H9 (cell line): ENCODE measurements at regions not wholly inside any gene's neighbourhood (a gene's known extent, or its start where the extent isn't known, plus 50 kb on each side); places are given as distances from the start of the nearest gene placed in this dataset.

Experiments used
- DNase-seq: peaks from one replicate; pipeline ENCODE4 v3.0.0-alpha.2; 2017
- H2AFZ ChIP-seq: one replicate; pipeline ENCODE4 v1.6.1; 2013; ENCODE audit warnings: mild to moderate bottlenecking, low read length, control low read depth, moderate library complexity
- H2AK5ac ChIP-seq: 2 replicates; pipeline ENCODE4 v1.6.1; 2013; ENCODE audit warnings: low read length, control low read depth, mixed read lengths; ENCODE audit not compliant: insufficient read length
- H2BK120ac ChIP-seq: one replicate; pipeline ENCODE4 v1.6.1; 2013; ENCODE audit warnings: low read depth, mild to moderate bottlenecking, low read length, control low read depth, inconsistent platforms; ENCODE audit not compliant: poor library complexity, severe bottlenecking
- H2BK12ac ChIP-seq: 2 replicates; pipeline ENCODE4 v1.6.1; 2013; ENCODE audit warnings: low read length, control low read depth, mixed read lengths, low read depth; ENCODE audit not compliant: insufficient read length
- H2BK15ac ChIP-seq: 2 replicates; pipeline ENCODE4 v1.6.1; 2013; ENCODE audit warnings: low read depth, low read length, control low read depth
- H2BK20ac ChIP-seq: one replicate; pipeline ENCODE4 v1.6.1; 2013; ENCODE audit warnings: low read depth, mild to moderate bottlenecking, low read length, control low read depth, inconsistent platforms; ENCODE audit not compliant: poor library complexity, severe bottlenecking
- H2BK5ac ChIP-seq: 2 replicates; pipeline ENCODE4 v1.6.1; 2013; ENCODE audit warnings: low read length, control low read depth, mixed read lengths; ENCODE audit not compliant: insufficient read length
- H3K14ac ChIP-seq: 2 replicates; pipeline ENCODE4 v1.6.1; 2013; ENCODE audit warnings: low read length, control low read depth; ENCODE audit not compliant: insufficient read depth
- H3K18ac ChIP-seq: 2 replicates; pipeline ENCODE4 v1.6.1; 2013; ENCODE audit warnings: low read depth, mild to moderate bottlenecking, mixed read lengths, low read length, control low read depth; ENCODE audit not compliant: insufficient read length
- H3K23ac ChIP-seq: 2 replicates; pipeline ENCODE4 v1.6.1; 2013; ENCODE audit warnings: low read length, control low read depth, mixed read lengths, low read depth; ENCODE audit not compliant: insufficient read length
- H3K23me2 ChIP-seq: 2 replicates; pipeline ENCODE4 v1.6.1; 2013; ENCODE audit warnings: low read depth, mild to moderate bottlenecking, mixed read lengths, low read length, control low read depth; ENCODE audit not compliant: insufficient read length, poor library complexity, severe bottlenecking
- H3K27ac ChIP-seq: 2 replicates; pipeline ENCODE4 v1.5.1; 2013; ENCODE audit warnings: low read length, control low read depth, mixed read lengths, low read depth; ENCODE audit not compliant: insufficient read length
- H3K27me3 ChIP-seq: 2 replicates; pipeline ENCODE4 v1.6.1; 2013; ENCODE audit warnings: low read length, control low read depth, inconsistent platforms; ENCODE audit not compliant: insufficient read depth
- H3K4ac ChIP-seq: 2 replicates; pipeline ENCODE4 v1.6.1; 2013; ENCODE audit warnings: low read depth, mild to moderate bottlenecking, control low read depth, inconsistent platforms, low read length, moderate library complexity
- H3K4me1 ChIP-seq: 2 replicates; pipeline ENCODE4 v1.6.1; 2013; ENCODE audit warnings: low read length, control low read depth, inconsistent platforms; ENCODE audit not compliant: insufficient read depth
- H3K4me2 ChIP-seq: 2 replicates; pipeline ENCODE4 v1.6.1; 2013; ENCODE audit warnings: low read length, control low read depth, mixed read lengths; ENCODE audit not compliant: insufficient read length, insufficient read depth
- H3K56ac ChIP-seq: 2 replicates; pipeline ENCODE4 v1.6.1; 2013; ENCODE audit warnings: low read depth, mild to moderate bottlenecking, mixed read lengths, low read length, control low read depth; ENCODE audit not compliant: insufficient read length
- H3K79me1 ChIP-seq: 2 replicates; pipeline ENCODE4 v1.6.1; 2013; ENCODE audit warnings: low read depth, mild to moderate bottlenecking, moderate library complexity, low read length, control low read depth, inconsistent platforms; ENCODE audit not compliant: insufficient read depth, poor library complexity, severe bottlenecking
- H3K79me2 ChIP-seq: 2 replicates; pipeline ENCODE4 v1.6.1; 2013; ENCODE audit warnings: low read length, control low read depth, inconsistent platforms; ENCODE audit not compliant: insufficient read depth
- H3K9ac ChIP-seq: 2 replicates; pipeline ENCODE4 v1.6.1; 2013; ENCODE audit warnings: low read length, control low read depth, mixed read lengths; ENCODE audit not compliant: insufficient read length; ENCODE audit errors: extremely low read depth
- H3K9me3 ChIP-seq: one replicate; pipeline ENCODE4 v1.6.1; 2013; ENCODE audit warnings: low read depth, low read length, inconsistent platforms; ENCODE audit not compliant: control insufficient read depth
- H3T11ph ChIP-seq: one replicate; pipeline ENCODE4 v1.6.1; 2013; ENCODE audit warnings: mild to moderate bottlenecking, low read length, control low read depth, inconsistent platforms
- H4K20me1 ChIP-seq: one replicate; pipeline ENCODE4 v1.6.1; 2013; ENCODE audit not compliant: control insufficient read depth, insufficient read length, insufficient read depth
- H4K5ac ChIP-seq: 2 replicates; pipeline ENCODE4 v1.6.1; 2013; ENCODE audit warnings: low read depth, mild to moderate bottlenecking, mixed read lengths, low read length, control low read depth; ENCODE audit not compliant: insufficient read length
- H4K8ac ChIP-seq: replicated peaks from 2 replicates; pipeline ENCODE4 v1.6.1; 2013; ENCODE audit warnings: low read length, control low read depth, mixed read lengths, low read depth; ENCODE audit not compliant: insufficient read length
- H4K91ac ChIP-seq: 2 replicates; pipeline ENCODE4 v1.6.1; 2013; ENCODE audit warnings: low read depth, mild to moderate bottlenecking, moderate library complexity, mixed read lengths, low read length, control low read depth; ENCODE audit not compliant: insufficient read length
- H3K27ac Mint-ChIP-seq, 3 experiments: 2 replicates in 2 of 3; 3 replicates in 1 of 3; pipeline ENCODE4 v1.8.0; 2020 to 2021; ENCODE audit warnings: mixed read lengths in 3 of 3, mild to moderate bottlenecking in 1 of 3, moderate library complexity in 1 of 3
- H3K27me3 Mint-ChIP-seq: 2 replicates; pipeline ENCODE4 v1.8.0; 2021; ENCODE audit warnings: low read depth, mild to moderate bottlenecking, moderate library complexity, mixed read lengths
- H3K36me3 Mint-ChIP-seq, 3 experiments: 2 replicates in 2 of 3; 3 replicates in 1 of 3; pipeline ENCODE4 v1.8.0; 2020 to 2021; ENCODE audit warnings: low read depth in 3 of 3, mixed read lengths in 3 of 3; ENCODE audit not compliant: insufficient read depth in 1 of 3
- H3K4me1 Mint-ChIP-seq, 2 experiments: 2 replicates each; pipeline ENCODE4 v1.8.0; 2020; ENCODE audit warnings: mixed read lengths in 2 of 2
- H3K4me3 Mint-ChIP-seq, 2 experiments: 2 replicates in 1 of 2; 3 replicates in 1 of 2; pipeline ENCODE4 v1.8.0; 2020 to 2021; ENCODE audit warnings: mild to moderate bottlenecking in 2 of 2, mixed read lengths in 2 of 2, moderate library complexity in 1 of 2
- H3K9me3 Mint-ChIP-seq, 2 experiments: 2 replicates in 1 of 2; 3 replicates in 1 of 2; pipeline ENCODE4 v1.8.0; 2020; ENCODE audit warnings: mild to moderate bottlenecking in 2 of 2, mixed read lengths in 2 of 2, moderate library complexity in 1 of 2
- WGBS: extraction: QIAGEN DNeasy Blood & Tissue Kit; methylation state at CpG from one replicate; pipeline ENCODE4 v1.1.7; 2013; ENCODE audit warnings: missing lambda C conversion rate, low lambda C conversion rate, mixed read lengths; ENCODE audit not compliant: insufficient read length; ENCODE audit errors: extremely low coverage; 5-methylcytosine and 5-hydroxymethylcytosine counted together
- TF ChIP-seq, protein P1 (sequence below): fragments of 200-600 bp; sonication (generic); conservative IDR thresholded peaks from 3 replicates; pipeline ENCODE4 v1.8.0; 2021; ENCODE audit warnings: antibody characterized with exemption, mild to moderate bottlenecking

DNA sequence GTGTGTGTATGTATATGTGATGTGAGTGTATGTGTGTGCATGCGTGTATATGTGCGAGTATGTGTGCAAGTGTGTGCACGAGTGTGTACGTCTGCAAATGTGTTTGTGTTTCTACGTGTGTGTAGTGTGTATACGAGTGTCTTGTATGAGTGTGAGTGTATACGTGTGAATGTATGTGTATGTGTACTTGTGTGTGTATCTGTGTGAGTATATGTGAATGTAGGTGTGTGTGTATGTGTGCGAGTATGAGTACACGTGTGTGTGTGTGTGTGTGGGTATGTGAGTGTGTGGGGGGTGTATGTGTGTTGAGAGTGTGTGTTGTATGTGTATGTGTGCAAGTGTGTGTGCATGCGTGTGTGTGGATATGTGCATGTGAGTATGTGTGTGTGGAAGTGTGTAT lies 602.0 kb upstream of the CDH4 start:
- Histone ChIP-seq H3K14ac (no peak overlapping the region), H3K4me1 (no peaks in the 10 kb centered on the region), H4K5ac (no peak overlapping the region), H3T11ph (no peak overlapping the region), H4K20me1 (no peaks in the 10 kb centered on the region), H2AFZ (no peak overlapping the region), H3K79me1 (no peaks in the 10 kb centered on the region), H3K27me3 (no peaks in the 10 kb centered on the region), H2BK12ac (no peak overlapping the region), H4K91ac (no peak overlapping the region), H2AK5ac (no peak overlapping the region), H3K79me2 (no peaks in the 10 kb centered on the region), H2BK120ac (no peak overlapping the region), H2BK20ac (no peak overlapping the region), H3K56ac (no peak overlapping the region), H3K18ac (no peak overlapping the region), H3K23me2 (no peaks in the 10 kb centered on the region), H3K23ac (no peak overlapping the region), H3K4ac (no peak overlapping the region), H2BK15ac (no peak overlapping the region), H3K9ac (no peak overlapping the region), H4K8ac (no peak overlapping the region), H2BK5ac (no peak overlapping the region), H3K9me3 (no peaks in the 10 kb centered on the region), H3K4me2 (no peak overlapping the region), H3K27ac (no peak overlapping the region)
- Mint-ChIP-seq H3K36me3 (peaks cover 2 to 13% (median 9%) of the 10 kb centered on the region in 3 experiments; a peak in 5 of 7 replicates), H3K4me3 (no peak overlapping the region), H3K27ac (no peak overlapping the region), H3K27me3 (peaks cover 15% of the 10 kb centered on the region), H3K9me3 (peaks cover 15 to 19% of the 10 kb centered on the region in 2 experiments), H3K4me1 (no peaks in the 10 kb centered on the region)
- DNase-seq, result no peak
- TF ChIP-seq, protein P1, sequence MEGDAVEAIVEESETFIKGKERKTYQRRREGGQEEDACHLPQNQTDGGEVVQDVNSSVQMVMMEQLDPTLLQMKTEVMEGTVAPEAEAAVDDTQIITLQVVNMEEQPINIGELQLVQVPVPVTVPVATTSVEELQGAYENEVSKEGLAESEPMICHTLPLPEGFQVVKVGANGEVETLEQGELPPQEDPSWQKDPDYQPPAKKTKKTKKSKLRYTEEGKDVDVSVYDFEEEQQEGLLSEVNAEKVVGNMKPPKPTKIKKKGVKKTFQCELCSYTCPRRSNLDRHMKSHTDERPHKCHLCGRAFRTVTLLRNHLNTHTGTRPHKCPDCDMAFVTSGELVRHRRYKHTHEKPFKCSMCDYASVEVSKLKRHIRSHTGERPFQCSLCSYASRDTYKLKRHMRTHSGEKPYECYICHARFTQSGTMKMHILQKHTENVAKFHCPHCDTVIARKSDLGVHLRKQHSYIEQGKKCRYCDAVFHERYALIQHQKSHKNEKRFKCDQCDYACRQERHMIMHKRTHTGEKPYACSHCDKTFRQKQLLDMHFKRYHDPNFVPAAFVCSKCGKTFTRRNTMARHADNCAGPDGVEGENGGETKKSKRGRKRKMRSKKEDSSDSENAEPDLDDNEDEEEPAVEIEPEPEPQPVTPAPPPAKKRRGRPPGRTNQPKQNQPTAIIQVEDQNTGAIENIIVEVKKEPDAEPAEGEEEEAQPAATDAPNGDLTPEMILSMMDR, result no peak
- 100% methylated on average over 2 of the region's 10 CpGs for WGBS
